LHCN-M2 (cell line): ENCODE measurements at regions not wholly inside any gene's neighbourhood (a gene's known extent, or its start where the extent isn't known, plus 50 kb on each side); places are given as distances from the start of the nearest gene placed in this dataset.

Experiments
- DNase-seq: peaks from one replicate; pipeline ENCODE4 v3.0.0-alpha.2; 2012; ENCODE audit warnings: low read depth

GRCh38 chr15:31262901-31263671 lies 63.5 kb upstream of the KLF13 start:
- DNase-seq, result no peak

GRCh38 chr15:31263751-31264558 lies 62.7 kb upstream of the KLF13 start:
- no peak for DNase-seq

DNA sequence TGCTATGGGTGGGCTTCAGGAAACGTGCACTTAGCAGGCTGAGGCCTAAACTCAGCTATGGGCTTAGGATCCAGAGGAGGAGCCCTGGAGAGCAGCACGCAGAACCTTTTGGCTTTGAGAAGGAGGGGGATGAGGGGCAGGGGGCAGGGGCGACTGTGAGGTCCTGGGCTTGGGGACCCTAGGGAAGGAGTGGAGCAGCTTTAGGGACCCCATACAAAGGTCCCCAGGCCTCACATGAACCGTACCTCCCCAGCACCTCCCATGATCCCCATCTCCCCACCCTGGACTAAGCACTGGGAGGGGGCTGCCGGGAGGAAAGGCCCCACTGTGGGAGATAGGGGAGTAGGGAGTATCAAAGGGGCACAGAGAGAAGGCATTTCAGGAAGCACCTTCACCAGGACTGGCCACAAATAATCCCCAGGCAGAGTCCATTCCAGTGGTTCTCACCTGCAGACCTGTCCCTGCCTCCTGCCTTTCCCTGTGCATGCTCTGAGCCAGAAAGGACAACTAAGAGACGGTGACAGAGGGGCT lies 62.0 kb upstream of the KLF13 start:
- DNase-seq, result no peak

- DNase-seq, result no peak
These were observed 61.4 kb upstream of the KLF13 start for GRCh38 chr15:31265090-31265870.

DNA sequence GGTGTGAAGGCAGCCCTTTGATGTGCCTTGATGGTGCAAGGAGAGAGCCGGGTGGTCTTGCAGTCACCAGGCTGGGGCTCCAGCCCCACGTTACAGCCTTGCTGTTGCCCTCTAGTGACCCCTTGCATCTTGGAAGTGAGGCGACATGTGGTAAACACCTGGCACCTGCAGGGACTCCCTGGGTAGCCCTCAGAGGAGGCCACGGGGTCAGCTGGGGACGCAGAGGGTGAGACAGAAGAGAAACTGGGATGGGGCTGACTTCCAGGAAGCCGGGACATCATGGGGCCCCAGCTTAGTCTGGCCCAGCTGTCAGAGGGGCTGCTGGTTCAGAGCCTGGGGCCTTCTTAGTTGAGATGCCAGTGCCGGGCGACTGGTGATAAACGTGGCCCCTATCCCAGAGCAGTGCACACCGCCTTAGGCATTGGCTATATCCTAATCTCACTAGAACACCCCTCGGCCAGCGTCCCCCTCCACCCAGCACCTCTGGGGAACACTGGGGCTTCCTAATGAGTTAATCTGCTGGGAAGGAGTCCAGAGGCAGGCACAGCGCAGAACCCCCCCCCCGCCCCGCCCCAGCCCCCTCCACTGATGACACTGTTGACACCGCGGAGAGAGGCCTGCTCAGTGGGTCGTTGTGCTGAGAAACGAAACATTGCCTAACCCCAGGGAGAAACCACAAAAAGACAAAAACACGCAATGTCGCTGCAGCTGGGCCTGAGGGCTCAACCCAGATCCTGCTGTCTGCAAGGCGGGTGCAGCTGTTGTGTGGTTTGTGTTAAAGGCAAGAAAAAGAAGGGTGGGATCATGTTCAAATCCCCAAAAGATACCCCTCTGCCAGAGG lies 60.5 kb upstream of the KLF13 start:
- DNase-seq, result peak; percentile 86

DNA sequence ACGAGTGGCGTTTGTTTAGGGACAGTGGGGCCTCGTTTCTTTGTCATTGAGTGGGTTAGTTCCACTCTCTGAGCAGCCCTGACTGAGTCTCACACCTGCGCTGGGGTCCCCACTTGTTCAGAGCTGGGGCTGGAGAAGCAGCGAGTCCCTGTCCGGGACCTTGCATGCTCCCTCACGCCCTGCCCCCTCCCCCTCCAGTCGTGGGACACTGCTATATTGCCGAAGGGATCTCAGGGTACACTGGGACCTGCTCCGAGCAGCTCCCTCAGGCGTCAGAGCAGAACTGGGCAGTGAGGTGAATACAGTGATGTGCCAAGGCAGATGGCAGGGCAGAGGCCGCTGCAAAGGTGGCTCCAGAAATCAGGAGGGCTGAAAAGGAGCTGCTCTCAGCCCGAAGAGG lies 59.9 kb upstream of the KLF13 start:
- no peak for DNase-seq

- no peak for DNase-seq
These were observed 59.2 kb upstream of the KLF13 start for GRCh38 chr15:31267161-31268107.

DNA sequence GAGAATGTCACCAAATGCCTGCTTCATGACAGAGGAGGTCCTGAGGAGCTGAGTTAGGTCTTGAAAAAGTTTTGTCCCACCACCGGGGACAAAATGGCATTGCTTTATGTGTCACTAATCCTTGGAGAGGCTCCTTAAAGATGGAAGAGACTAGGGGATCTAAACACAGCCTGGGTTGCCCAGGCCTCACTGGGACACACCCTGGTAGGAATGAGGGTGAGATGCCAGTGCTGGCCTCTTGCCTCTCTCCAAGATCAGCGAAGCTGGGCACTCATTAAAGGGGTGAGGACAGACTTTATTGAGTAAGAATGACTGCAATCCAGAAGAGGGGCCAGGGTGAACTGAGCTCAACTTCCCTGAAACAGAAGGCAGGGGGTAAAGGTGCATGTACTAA lies 58.5 kb upstream of the KLF13 start:
- DNase-seq, result no peak

DNA sequence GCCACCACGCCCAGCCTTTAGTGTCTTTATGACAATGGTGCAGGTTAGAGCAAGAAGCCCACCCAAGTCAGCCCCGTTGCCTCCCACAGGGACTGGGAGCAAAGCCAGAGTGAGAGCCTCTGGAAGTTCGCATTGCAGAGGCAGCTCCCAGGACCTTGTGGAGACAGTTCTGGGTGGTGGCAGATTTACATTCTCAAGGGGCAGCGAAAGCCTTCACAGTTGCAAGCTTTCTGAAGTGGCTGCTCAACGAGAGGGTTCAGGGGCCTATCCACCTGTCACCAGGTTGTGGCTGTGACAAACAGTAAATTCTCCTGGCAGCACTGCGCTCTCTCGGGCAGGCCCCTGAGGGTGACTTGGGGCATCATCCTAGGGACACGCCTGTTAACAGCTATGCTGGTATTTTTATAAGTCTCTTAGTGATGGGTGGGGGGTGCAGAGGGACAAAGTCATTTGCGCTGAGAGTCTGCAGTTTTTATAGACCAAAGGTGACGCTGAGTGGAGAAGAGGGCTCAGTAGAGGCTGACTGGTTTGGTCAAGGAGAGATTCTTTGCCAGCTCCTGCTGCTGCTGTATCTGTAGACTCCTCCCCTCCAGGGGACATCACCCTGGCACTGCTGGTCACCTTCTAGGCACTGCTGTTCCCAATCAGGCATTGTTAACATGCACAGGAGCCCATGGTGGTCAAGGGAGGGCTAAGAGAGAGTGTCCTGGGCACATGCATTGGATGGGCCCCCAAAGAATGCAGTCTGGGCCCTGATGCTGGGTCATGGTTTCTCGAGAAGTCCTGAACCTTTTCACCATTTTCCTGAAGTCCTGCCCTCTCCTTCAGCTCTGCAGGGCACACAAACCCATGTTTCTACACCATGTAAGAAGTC lies 57.5 kb upstream of the KLF13 start:
- no peak for DNase-seq

DNA sequence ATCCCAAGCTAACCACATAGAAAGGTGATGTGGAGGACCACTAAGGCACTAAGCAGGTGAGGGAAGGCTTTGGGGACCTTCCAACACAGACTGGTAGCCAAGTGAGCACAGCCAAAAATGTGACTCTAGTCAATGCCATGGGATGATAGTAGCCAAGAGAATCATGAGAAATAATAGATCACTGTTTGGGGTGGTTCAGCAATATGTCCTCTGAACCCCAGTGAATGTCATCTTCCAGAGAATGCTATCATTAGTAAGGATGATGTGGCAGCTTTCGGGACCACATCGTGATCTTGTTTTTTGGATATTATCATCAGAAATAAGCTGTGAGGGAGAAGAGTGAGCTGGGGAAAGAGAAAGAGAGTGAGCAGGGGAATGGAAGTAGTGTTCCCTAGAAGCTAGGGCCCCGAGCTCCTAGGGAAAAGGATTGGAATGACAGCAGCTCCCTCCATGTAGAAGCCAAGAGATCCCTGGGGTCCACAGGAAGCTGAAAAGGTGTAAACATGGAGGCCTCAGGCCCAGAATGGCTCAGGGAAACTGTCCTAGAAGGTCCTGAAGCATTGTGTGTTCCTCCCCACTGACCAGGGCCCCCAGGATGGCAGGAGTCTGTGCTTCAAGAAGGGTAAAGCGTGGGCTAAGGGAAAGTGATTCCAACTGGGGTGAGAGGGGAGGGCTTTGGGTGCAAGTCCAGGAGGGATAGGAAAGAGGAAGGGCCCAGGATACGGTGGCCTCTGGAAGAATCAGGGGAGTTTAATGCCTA lies 56.6 kb upstream of the KLF13 start:
- no peak for DNase-seq

- DNase-seq, result no peak
These were observed 55.9 kb upstream of the KLF13 start for GRCh38 chr15:31270767-31271166.

DNA sequence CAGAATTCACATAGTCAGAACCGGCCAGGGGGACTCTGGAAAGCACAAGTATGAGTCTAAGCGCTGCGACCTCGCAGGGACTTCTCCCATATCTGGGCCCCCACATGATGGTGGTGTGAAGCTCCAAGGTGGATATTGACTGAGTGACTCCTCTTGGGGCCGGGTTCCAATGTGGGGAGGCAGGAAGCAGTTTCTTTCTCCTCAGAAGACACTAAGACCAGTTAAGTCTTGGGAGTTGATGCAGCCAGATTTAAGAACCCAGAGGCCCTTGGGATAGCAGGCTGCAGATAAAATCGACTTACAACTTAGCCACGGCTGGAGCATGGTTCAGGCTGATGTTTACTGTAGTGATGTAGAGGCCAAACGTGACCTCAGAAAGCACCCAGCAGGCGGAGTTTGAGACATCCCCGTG lies 55.4 kb upstream of the KLF13 start:
- no peak for DNase-seq

- no peak for DNase-seq
These were observed 54.7 kb upstream of the KLF13 start for GRCh38 chr15:31271711-31272557.

GRCh38 chr15:31272558-31273257 lies 53.9 kb upstream of the KLF13 start:
- DNase-seq, result no peak

GRCh38 chr15:31273258-31273941 lies 53.2 kb upstream of the KLF13 start:
- DNase-seq, result peak; percentile 36
